Putamen (tissue), 1 donor: ENCODE measurements at regions not wholly inside any gene's neighbourhood (a gene's known extent, or its start where the extent isn't known, plus 50 kb on each side); places are given as distances from the start of the nearest gene placed in this dataset.
"Not testable (repeated sequence)": the region's sequence is repeated elsewhere in the genome, so short reads cannot be mapped to it uniquely, and the experiment has no call there.

ENCODE experiments used
- DNase-seq: peaks from one replicate; pipeline ENCODE4 v3.0.0-alpha.2; 2016; ENCODE audit warnings: low spot score

GRCh38 chr16:10317425-10318001 lies 68.3 kb upstream of the ATF7IP2 start:
- no peak for DNase-seq

- DNase-seq = no peak
Measured at GRCh38 chr16:10318798-10319500, 66.9 kb upstream of the ATF7IP2 start.

- no peak for DNase-seq
Measured at GRCh38 chr16:10321407-10322387, 64.2 kb upstream of the ATF7IP2 start.

GRCh38 chr16:10322723-10323527 lies 62.9 kb upstream of the ATF7IP2 start:
- no peak for DNase-seq

- no peak for DNase-seq
Measured at GRCh38 chr16:10323528-10323869, 62.4 kb upstream of the ATF7IP2 start.

GRCh38 chr16:10324210-10324609 lies 61.7 kb upstream of the ATF7IP2 start:
- no peak for DNase-seq

GRCh38 chr16:10325783-10326543 lies 59.9 kb upstream of the ATF7IP2 start:
- no peak for DNase-seq

- no peak for DNase-seq
Measured at GRCh38 chr16:10326647-10327046, 59.2 kb upstream of the ATF7IP2 start.

- not testable (repeated sequence) for DNase-seq
Measured at GRCh38 chr16:10328291-10328690, 57.6 kb upstream of the ATF7IP2 start.

- no peak for DNase-seq
Measured at GRCh38 chr16:10332241-10332640, 53.6 kb upstream of the ATF7IP2 start.

GRCh38 chr16:10332775-10333174 lies 53.1 kb upstream of the ATF7IP2 start:
- no peak for DNase-seq

GRCh38 chr16:10333321-10334032 lies 52.4 kb upstream of the ATF7IP2 start:
- no peak for DNase-seq

- DNase-seq = no peak
Measured at GRCh38 chr16:10335681-10336080, 50.2 kb upstream of the ATF7IP2 start.
